Astrocyte (in vitro differentiated cells and primary cell): ENCODE measurements at regions not wholly inside any gene's neighbourhood (a gene's known extent, or its start where the extent isn't known, plus 50 kb on each side); places are given as distances from the start of the nearest gene placed in this dataset.
A peak's percentile ranks its signal among the peaks of the same experiment; 100 is the strongest.
"Not testable (repeated sequence)": the region's sequence is repeated elsewhere in the genome, so short reads cannot be mapped to it uniquely, and the experiment has no call there.

ENCODE experiments used
- DNase-seq: peaks from one replicate; pipeline ENCODE4 v3.0.0-alpha.2; 2010; ENCODE audit warnings: low read depth
- FAIRE-seq: peaks from 2 replicates; lab custom pipeline; 2011; peaks lifted over from hg19 to GRCh38; lab: Jason Lieb, UNC
- H2AFZ ChIP-seq: 2 replicates; pipeline ENCODE4 v1.6.0; 2012; ENCODE audit warnings: low read depth, low read length, inconsistent platforms
- H3K27ac ChIP-seq: 2 replicates; pipeline ENCODE4 v1.5.1; 2011; ENCODE audit warnings: low read depth, low read length, inconsistent platforms
- H3K27me3 ChIP-seq: 2 replicates; pipeline ENCODE4 v1.6.0; 2011; ENCODE audit warnings: low read length, inconsistent platforms; ENCODE audit not compliant: insufficient read depth
- H3K36me3 ChIP-seq: 2 replicates; pipeline ENCODE4 v1.5.1; 2011; ENCODE audit warnings: low read length, inconsistent platforms; ENCODE audit not compliant: insufficient read depth
- H3K4me1 ChIP-seq: 2 replicates; pipeline ENCODE4 v1.5.1; 2011; ENCODE audit warnings: low read length, inconsistent platforms; ENCODE audit not compliant: insufficient read depth
- H3K4me2 ChIP-seq: 2 replicates; pipeline ENCODE4 v1.6.0; 2012; ENCODE audit warnings: low read length, inconsistent platforms
- H3K4me3 ChIP-seq: 2 replicates; pipeline ENCODE4 v1.5.1; 2011; ENCODE audit warnings: low read depth, mild to moderate bottlenecking, low read length, inconsistent platforms; ENCODE audit not compliant: insufficient read depth
- H3K79me2 ChIP-seq: 2 replicates; pipeline ENCODE4 v1.6.0; 2012; ENCODE audit warnings: mild to moderate bottlenecking, low read length, inconsistent platforms; ENCODE audit not compliant: insufficient read depth
- H3K9ac ChIP-seq: 2 replicates; pipeline ENCODE4 v1.6.0; 2012; ENCODE audit warnings: mild to moderate bottlenecking, low read length, inconsistent platforms
- H3K9me3 ChIP-seq: 2 replicates; pipeline ENCODE4 v1.5.1; 2012; ENCODE audit warnings: low read depth, mild to moderate bottlenecking, low read length, inconsistent platforms; ENCODE audit not compliant: insufficient read depth
- H4K20me1 ChIP-seq: 2 replicates; pipeline ENCODE4 v1.6.0; 2012; ENCODE audit warnings: low read length, inconsistent platforms; ENCODE audit not compliant: insufficient read depth
- H3K27ac Mint-ChIP-seq: one replicate; pipeline ENCODE4 v1.8.0; 2021; ENCODE audit warnings: mild to moderate bottlenecking, mixed read lengths; ENCODE audit not compliant: unreplicated experiment
- H3K27me3 Mint-ChIP-seq: one replicate; pipeline ENCODE4 v1.8.0; 2021; ENCODE audit warnings: low read depth, mixed read lengths; ENCODE audit not compliant: unreplicated experiment
- H3K36me3 Mint-ChIP-seq: one replicate; pipeline ENCODE4 v1.8.0; 2021; ENCODE audit warnings: low read depth, mixed read lengths; ENCODE audit not compliant: unreplicated experiment
- H3K4me1 Mint-ChIP-seq: one replicate; pipeline ENCODE4 v1.8.0; 2021; ENCODE audit warnings: low read depth, mixed read lengths; ENCODE audit not compliant: unreplicated experiment
- H3K4me3 Mint-ChIP-seq: one replicate; pipeline ENCODE4 v1.8.0; 2021; ENCODE audit warnings: mild to moderate bottlenecking, moderate library complexity, mixed read lengths; ENCODE audit not compliant: unreplicated experiment
- H3K9me3 Mint-ChIP-seq: one replicate; pipeline ENCODE4 v1.8.0; 2021; ENCODE audit warnings: mild to moderate bottlenecking, mixed read lengths; ENCODE audit not compliant: unreplicated experiment
- CTCF ChIP-seq: IDR thresholded peaks from 2 replicates; pipeline ENCODE4 v1.5.1; 2011; ENCODE audit warnings: low read depth, mild to moderate bottlenecking, inconsistent platforms, low read length, moderate library complexity; ENCODE audit not compliant: insufficient read depth
- EZH2 ChIP-seq: IDR thresholded peaks from 2 replicates; pipeline ENCODE4 v1.6.1; 2012; ENCODE audit warnings: mild to moderate bottlenecking, low read length, inconsistent platforms; ENCODE audit not compliant: insufficient read depth

- no peaks in the 10 kb centered on the region for H3K27me3 ChIP-seq
- no peaks in the 10 kb centered on the region for H4K20me1 ChIP-seq
- no peak overlapping the region for H3K27ac ChIP-seq
- peaks cover 3% of the 10 kb centered on the region for H3K4me1 Mint-ChIP-seq
- no peak overlapping the region for H3K4me2 ChIP-seq
- H3K36me3 ChIP-seq, result no peaks in the 10 kb centered on the region
- TF ChIP-seq CTCF, result no peak
- no peak for TF ChIP-seq EZH2
- no peaks in the 10 kb centered on the region for H3K9me3 Mint-ChIP-seq
- DNase-seq (no peak), FAIRE-seq (no peak)
- no peak overlapping the region for H3K27ac Mint-ChIP-seq
- no peaks in the 10 kb centered on the region for H3K9me3 ChIP-seq
- no peak overlapping the region for H2AFZ ChIP-seq
- H3K27me3 Mint-ChIP-seq, result no peaks in the 10 kb centered on the region
- no peaks in the 10 kb centered on the region for H3K36me3 Mint-ChIP-seq
- no peaks in the 10 kb centered on the region for H3K79me2 ChIP-seq
- H3K4me1 ChIP-seq, result peaks cover 8% of the 10 kb centered on the region
- H3K4me3 ChIP-seq, result no peak overlapping the region
- H3K9ac ChIP-seq, result no peak overlapping the region
- H3K4me3 Mint-ChIP-seq, result no peak overlapping the region
Observed at GRCh38 chr10:25748509-25748908, 185.5 kb upstream of the MYO3A start.

DNA sequence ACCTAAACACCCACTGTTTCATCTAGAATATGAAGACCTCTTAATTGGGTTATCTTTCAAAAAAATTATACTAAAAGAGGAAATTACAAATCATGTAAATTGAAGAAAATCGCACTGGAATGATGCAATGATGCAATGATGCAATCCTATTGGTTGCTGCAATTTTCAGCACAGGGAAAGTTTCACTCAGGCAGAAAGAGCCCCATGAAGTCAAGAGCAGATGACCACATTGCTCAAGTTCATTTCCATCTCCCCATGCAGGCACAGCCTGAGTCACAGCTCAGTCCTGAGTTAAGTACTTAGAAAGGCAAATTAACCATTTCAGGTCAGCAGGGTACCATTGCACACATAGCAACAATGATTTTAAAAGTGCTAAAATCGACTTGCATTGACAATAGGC, 180.3 kb upstream of the MYO3A start:
- Histone ChIP-seq H3K4me1 (no peaks in the 10 kb centered on the region), H3K27ac (no peak overlapping the region), H3K9ac (no peak overlapping the region), H3K79me2 (no peaks in the 10 kb centered on the region), H2AFZ (no peak overlapping the region), H3K36me3 (no peaks in the 10 kb centered on the region), H3K9me3 (no peaks in the 10 kb centered on the region), H3K4me2 (no peak overlapping the region), H3K27me3 (no peaks in the 10 kb centered on the region), H3K4me3 (no peak overlapping the region), H4K20me1 (no peaks in the 10 kb centered on the region)
- Mint-ChIP-seq H3K4me3 (no peak overlapping the region), H3K9me3 (no peaks in the 10 kb centered on the region), H3K27ac (peak overlapping the region; percentile 67), H3K27me3 (no peaks in the 10 kb centered on the region), H3K4me1 (peaks cover 13% of the 10 kb centered on the region), H3K36me3 (no peaks in the 10 kb centered on the region)
- DNase-seq (peak; percentile 73), FAIRE-seq (no peak)
- no peak for TF ChIP-seq CTCF
- no peak for TF ChIP-seq EZH2

DNA sequence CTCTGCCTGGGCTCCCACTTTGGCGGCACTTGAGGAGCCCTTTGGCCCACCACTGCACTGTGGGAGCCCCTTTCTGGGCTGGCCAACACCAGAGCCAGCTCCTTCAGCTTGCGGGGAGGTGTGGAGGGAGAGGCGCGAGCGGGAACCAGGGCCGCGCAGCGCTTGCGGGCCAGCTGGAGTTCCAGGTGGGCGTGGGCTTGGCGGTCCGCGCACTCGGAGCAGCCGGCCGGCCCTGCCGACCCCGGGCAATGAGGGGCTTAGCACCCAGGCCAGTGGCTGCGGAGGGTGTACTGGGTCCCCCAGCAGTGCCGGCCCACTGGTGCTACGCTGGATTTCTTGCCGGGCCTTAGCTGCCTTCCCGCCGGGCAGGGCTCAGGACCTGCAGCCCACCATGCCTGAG, 178.2 kb upstream of the MYO3A start:
- H3K27ac Mint-ChIP-seq, H3K79me2 ChIP-seq, H3K27me3 Mint-ChIP-seq, H3K4me3 ChIP-seq, H3K9me3 Mint-ChIP-seq, H2AFZ ChIP-seq, H3K36me3 ChIP-seq, H3K27me3 ChIP-seq, H3K4me2 ChIP-seq, H4K20me1 ChIP-seq, H3K9ac ChIP-seq, FAIRE-seq, H3K4me3 Mint-ChIP-seq, DNase-seq, H3K4me1 ChIP-seq, H3K9me3 ChIP-seq, H3K36me3 Mint-ChIP-seq, H3K27ac ChIP-seq: not testable (repeated sequence)
- peaks cover 13% of the 10 kb centered on the region for H3K4me1 Mint-ChIP-seq
